OCI-LY7 (cell line): ENCODE measurements at regions not wholly inside any gene's neighbourhood (a gene's known extent, or its start where the extent isn't known, plus 50 kb on each side); places are given as distances from the start of the nearest gene placed in this dataset.

Experiments
- EZH2phosphoT487 ChIP-seq: fragments of 200-600 bp; sonication (generic); IDR thresholded peaks from 2 replicates; pipeline ENCODE4 v1.6.1; 2018; ENCODE audit warnings: low read depth, borderline replicate concordance, mild to moderate bottlenecking, mixed run types, antibody characterized with exemption, low read length, moderate library complexity, mixed read lengths
- TF ChIP-seq, protein P1 (sequence below): fragments of 200-600 bp; sonication (generic); conservative IDR thresholded peaks from 2 replicates; pipeline ENCODE4 v1.5.1; 2014; ENCODE audit warnings: mild to moderate bottlenecking, antibody characterized with exemption, low read length, moderate library complexity, mixed read lengths

DNA sequence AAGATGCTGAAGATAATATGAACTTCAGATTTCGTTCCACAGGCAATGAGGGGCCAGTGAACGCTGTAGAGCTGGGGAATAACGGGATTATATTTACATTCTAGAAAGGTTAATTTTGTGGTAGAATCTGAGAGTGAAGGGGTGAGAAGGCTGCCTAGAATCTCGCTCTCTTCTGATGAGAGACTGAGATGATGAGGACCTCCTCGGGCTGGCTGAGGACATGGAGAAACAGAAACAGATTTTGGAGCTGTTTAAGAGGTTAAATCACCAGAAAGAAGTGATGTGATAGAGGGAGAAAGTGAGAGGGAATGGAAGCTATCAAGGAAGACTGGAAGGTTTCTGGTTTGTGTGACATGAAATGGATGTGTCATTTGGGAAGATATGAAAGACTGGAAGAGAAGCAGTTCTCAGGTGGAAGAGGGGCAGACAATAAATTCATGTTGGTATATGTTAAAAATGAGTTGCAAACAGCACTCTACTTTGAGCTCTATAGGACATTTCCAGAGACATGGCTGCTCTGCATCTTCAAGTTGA lies 612.6 kb downstream of the ISL1 start:
- TF ChIP-seq, protein P1, sequence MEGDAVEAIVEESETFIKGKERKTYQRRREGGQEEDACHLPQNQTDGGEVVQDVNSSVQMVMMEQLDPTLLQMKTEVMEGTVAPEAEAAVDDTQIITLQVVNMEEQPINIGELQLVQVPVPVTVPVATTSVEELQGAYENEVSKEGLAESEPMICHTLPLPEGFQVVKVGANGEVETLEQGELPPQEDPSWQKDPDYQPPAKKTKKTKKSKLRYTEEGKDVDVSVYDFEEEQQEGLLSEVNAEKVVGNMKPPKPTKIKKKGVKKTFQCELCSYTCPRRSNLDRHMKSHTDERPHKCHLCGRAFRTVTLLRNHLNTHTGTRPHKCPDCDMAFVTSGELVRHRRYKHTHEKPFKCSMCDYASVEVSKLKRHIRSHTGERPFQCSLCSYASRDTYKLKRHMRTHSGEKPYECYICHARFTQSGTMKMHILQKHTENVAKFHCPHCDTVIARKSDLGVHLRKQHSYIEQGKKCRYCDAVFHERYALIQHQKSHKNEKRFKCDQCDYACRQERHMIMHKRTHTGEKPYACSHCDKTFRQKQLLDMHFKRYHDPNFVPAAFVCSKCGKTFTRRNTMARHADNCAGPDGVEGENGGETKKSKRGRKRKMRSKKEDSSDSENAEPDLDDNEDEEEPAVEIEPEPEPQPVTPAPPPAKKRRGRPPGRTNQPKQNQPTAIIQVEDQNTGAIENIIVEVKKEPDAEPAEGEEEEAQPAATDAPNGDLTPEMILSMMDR: no peak
- no peak for TF ChIP-seq EZH2phosphoT487
